Hematopoietic multipotent progenitor cell treated with erythropoietin and hydrocortisone succinate and interleukin-3 and kit ligand, for 8 days (in vitro differentiated cells): ENCODE measurements at regions not wholly inside any gene's neighbourhood (a gene's known extent, or its start where the extent isn't known, plus 50 kb on each side); places are given as distances from the start of the nearest gene placed in this dataset.

ENCODE experiments used
- DNase-seq: peaks from one replicate; pipeline ENCODE4 v3.0.0-alpha.2; 2015

DNA sequence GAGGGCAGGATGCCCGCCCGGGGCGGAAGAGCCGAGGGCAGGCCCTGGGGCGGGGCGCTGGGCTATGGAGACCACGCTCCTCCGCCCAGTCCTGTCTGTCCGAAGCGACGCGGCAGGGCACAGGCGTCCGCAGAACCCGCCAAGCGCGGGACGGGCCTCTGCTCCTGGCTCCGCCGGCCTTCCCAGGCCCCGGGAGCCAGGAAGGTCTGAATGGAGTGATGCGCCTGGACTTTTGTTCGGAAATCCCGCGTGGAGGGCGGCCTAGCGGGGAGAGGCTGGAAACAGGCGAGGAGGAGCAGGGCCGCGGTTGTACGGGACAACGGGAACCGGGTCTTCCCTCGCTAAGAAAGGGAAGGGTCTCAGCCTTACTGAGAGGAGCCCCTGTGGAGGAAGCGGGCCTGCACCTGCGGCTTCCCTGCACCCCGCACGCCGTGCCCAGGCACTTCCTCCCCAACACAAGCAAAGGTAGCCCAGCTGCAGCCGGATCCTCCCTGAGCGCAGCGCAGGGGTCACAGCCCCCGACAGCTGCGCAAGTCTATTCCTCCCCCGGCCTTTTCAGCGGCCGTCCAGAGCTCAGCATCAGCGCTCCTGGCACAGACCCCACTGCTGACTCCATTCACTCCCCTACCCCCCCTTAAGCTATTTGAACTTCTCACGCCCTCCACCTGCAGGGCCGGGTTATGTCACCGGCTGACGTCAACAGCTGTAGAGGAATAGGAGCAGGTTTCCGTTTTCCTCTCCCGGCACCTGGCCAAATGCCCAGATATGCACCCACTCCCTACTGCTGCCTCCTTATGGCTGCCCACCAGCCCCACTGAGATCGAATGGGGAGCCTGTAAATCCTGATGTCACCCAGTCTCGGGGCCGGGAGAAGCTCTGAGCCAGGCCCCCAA lies 143.2 kb upstream of the RET start:
- no peak for DNase-seq

DNA sequence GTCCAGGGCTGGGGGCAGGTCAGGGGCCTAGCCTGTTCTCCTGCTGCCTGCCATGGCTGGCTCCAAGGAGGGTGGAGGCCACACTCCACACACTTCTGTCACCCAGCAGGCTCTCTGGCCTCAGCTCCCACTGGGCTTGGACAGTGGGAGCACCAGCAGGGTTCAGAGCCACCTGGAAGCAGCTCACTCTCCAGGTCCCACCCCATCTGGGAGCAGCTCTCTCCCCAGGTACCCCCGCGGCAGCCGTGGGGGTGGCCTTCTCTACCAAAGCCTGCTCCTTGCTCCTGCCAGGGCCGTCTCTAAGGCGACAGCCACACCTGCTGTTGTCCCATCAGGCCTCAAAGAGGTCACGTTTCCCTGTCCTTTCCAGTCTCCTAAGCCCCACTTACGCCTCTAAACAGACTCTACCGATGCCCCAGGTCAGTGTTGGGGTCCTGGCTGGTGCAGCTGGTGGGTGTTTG lies 142.5 kb upstream of the RET start:
- no peak for DNase-seq

DNA sequence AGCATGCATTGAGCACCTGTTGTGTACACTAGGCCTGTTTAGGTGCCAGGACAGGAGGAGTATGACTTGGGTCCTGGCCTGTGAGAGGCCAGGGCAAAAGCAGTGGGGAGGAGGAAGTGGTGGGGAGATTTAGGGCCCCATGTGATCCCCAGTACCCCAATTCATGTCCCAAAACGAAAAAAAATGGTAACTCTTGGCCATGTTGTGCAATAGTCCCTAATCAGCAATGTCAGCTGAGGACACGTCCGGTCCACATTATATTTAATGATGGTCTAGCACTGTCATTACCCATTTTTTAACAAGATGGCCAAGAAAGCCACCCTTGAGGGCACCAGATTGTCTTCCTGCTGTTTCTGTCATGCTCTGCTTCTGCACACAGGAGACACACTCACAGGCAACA lies 142.0 kb upstream of the RET start:
- no peak for DNase-seq

DNA sequence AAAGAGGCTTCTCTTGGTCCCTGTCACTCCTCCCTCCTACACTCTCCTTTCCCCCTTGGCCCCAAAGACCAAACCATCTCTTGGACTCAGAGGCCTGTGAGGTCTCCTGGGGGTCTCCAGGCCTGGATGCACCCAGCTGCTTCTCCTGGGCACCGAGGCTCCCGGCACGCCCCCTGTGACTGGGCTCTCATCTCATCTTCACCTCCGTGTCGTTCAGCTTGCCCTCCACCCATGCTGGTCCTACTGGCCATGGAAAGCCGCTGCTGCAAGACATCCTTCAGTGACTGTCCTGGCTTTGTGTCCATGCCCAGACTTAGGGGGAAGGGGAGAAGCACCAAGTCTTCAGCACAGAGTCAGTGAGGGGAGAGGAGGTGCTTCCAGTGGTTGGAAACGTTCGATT lies 141.4 kb upstream of the RET start:
- no peak for DNase-seq

DNA sequence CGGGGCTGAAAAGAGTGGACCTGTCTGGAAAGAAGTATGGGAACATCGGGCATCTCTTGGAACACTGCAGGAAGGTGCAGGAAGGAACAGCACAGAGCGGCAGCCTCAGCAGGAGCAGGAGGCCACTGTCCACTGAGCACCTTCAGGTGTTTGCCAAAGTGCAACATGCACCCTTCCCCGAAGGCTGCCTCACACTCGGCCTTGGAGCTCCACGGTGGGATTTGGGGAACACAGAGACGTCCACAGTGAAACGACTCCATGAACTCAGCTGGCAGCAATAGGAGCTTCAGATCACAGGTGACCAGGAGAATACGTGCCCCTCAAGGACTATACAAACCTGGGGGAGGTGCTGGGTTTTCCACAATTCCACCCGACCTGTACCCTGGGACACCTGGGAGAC lies 140.3 kb upstream of the RET start:
- DNase-seq, result no peak

DNA sequence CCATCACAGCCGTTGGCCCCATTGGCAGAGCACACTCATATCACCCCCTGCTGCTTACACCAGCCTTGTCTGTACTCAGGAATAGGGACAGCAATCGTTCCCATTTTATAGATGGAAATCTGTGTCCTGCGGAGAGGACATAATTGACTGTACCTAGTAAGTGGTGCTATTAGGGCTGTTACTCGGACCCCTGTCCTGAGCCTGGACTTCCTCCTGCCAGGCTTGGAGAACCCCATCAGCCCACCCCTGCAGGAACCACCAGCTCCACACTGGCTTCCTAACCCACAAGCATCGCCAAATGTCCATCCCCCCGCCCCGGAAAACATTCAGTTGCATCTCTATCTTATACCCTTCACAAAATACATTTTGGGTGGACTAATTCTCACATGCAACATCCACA lies 139.8 kb upstream of the RET start:
- DNase-seq, result no peak

DNA sequence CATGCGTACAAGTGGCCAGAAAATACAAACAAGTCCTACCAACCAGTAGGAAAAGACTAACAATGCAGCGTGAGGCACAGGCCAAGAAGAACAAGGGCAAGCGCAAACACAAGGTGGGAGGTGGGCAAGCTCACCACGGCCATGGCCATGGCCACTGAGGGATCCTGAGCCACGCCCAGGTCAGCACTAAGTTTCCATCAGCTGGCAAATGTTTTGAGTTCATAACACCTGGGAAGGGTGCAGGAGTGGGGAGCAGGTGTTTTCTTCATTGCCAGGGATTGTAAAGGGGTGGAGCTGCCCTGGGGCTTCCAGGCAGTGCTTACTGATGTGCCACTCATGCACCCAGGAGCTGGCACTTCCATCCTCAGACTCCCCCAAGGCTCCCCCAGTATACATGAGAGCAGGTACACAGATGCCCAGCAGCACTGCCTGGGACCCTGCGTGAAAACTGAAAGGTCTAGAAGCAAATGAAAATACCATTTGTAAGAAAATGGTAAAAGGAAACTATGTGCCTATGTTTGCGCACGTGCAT lies 139.2 kb upstream of the RET start:
- DNase-seq, result no peak

DNA sequence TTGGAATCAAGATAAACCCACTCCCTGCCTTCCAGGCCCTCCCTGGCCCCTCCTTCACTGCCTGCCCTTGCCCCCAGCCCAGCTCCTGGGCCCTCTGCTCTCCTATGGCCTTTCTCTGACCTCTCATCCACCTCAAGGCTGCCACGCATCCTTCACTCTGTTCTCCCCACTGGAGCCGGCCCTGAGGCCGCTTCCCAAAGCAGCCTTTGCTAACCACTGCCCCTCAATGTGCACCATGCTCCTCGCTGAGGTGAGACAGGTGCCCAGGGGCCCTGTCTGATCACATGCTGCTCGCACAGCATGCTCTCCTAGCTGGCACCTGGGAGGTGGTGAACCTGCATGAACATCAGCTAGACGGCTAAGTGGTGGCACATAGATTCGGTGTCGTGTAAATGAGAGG lies 138.5 kb upstream of the RET start:
- no peak for DNase-seq

DNA sequence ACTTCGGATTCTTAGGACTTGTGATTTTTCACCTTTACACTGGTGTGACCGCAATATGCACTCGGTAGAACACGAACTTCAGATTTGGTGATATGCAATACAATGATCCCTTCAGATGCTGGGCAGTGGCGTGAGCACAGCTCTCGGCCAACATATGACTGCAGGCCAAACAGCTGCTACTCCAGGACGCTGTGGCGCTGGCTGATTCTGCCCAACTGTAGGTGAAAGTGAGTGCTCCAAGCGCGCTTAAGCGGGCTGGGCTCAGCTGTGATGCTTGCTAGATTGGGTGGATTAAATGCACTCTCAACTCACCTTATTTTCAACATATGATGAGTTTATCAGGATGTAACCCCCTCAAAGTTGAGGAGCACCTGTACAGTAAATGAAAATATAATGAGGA lies 137.6 kb upstream of the RET start:
- DNase-seq, result no peak

DNA sequence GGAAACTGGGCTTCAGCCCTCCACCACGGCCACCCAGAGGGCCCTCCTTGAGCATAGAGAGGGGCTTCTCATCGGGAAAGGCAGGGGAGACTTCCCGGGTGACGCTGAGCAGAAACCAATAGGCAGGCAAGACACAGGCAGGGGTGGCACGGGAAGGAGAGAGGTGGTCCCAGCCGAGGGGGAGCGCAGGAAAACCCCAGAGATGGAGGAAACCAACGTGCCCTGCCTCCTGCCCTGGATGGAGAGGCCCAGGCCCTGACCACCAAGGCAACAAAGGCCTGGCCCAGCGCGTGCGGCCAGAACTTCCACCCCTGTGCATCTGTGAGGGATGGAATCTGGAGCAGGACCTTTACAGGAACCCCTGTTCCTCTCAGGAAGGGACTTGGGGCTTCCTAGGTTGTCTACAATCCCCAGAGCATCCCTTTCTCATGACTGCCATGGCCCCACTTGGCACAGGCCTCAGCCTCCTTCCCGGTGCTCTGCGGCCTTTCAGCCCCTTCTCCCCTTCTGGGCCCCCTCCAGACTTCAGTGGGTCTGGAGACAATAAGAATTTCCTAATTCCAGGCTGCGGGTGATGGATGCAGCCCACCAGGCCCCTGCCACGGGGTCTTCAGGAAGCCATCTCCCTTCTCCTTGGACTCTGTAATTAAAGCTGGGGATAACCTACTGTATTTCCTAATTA lies 137.0 kb upstream of the RET start:
- no peak for DNase-seq

DNA sequence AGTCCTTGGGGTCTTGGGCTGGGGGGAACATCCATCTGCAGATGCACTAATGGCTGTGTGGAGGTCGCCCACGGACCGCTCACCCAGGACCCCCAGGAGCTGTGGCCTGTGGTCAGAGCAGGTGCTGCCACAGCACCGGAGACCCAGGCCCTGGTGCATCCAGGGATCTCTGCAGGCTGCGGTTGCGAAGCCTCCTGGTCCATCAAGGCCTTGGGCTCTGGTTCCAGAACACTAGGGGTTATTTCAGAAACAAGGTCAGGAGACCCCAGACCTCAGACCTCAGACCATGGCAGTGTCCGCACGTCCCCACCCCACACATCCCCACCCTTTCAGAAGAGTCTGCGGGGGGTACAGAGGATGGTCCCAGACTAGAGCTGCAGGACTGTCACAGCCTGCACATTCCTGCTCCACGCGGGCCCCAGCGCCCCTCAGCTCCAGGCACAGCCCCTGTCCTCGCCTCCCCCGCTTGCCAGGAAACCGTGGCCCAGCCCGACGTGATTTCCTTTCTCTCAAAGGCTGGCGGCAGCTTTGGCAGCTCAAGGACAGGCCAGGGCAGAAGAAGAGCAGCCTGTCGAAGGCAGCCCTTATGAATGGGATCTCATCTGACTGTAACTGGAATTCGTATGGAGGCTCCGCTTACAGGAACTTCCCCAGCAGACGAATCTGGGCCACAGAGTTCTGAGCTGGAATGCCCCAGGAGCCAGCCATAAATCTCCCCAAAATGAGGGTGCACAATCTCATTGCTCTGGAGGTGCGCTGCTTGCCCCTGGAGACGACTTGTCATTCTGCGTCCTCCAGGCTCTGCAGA lies 136.2 kb upstream of the RET start:
- no peak for DNase-seq

DNA sequence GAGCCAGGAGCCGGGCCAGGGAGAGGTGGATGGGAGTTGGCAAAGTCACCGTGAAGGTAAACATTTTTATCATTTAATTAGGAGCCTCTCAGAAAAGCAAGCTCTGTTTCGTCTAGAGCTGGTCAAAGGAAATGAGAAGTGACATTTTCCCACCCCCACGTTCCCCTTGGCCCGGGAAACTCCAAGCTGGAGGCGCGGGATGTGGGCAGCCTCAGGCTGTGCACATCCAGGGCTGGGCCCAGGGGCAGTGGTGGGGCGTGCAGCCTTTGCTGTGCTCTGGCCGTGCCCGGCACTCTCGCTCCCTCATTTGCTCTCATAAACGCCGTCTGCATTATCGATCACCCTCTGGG lies 135.6 kb upstream of the RET start:
- no peak for DNase-seq

DNA sequence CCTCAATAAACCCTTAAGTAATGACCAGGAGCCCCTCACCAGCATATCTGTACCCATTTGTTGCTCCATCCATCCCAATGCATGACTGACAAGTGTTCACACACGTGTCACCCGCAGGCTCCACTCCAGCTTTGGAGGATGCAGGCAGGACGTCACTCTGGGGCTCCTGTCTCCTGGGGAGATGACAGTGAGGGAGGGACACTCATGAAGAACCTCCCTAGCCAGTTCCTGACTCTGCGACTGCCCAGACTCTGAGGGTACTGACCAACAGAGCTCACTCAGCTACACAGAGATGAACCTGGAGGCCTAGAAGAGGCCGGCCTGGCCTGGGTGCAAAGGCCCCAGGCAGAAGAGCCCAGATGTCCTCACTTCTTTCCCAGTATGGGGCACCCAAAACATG lies 135.1 kb upstream of the RET start:
- no peak for DNase-seq

DNA sequence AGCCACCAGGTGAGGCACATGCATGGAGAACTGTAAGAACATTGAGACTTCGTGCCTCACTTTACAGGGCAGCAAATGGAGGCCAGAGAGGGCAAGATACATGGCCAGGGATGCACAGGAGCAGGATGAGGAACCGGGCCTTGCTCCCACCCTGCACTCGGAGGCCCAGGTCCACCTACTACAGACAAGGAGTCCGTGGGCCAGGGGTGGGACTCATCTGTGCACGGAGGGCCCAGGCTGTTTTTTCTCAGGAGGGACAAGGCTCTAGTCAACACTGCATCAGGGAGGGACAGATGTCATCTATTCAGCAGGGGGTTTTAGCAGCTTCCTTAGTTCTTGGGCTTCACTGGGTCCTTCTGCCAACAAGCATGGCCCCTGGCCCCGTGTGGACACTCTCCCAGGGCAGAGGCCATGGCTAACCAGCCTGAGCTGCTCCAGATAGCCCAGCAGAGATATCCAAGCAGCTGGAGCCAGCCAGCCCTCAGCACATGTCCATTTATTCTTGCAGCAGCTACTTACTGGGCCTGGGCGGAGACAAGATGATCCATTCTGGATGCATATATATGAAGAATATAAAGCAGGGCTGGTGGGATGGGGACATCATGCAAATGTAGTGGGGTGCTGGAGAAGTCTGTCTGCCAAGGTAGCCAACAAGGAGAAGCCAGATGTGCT lies 134.5 kb upstream of the RET start:
- DNase-seq, result no peak

DNA sequence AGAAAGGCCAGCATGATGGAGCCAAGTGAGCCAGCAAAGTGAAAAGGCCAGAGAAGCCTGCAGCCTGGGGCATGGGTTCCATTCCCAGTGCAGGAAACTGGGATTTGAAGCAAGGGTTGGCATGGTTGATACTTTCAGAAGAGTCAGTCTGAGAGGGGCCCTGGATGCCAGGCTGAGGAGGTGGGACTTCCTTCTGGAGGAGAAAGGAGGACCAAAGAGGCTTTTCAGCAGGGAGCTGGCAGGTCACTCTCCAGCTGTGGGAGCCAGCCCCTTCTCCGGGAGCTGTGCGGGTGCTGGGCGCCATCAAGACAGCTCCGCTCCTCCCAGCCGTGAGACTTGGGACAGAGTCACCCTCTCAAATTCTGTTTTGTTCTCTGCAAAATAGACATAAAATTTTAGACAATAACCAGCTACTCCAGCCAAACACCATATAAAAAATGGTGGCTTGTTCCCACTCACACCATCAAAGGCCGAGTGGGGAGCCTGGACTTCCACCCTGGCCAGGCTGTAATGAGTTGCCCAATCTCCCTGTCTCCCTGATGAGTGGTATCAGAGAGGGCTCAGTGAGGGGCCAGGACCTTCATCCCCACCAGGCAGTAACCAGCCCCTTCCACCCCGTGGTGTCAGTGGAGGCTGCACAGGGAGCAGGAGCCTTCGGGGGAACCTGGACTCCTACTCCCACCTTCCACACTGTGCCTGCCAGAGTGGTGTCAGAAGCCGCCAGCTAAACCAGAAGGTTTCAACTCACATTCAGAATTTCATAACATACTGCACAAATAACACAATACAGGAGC lies 133.6 kb upstream of the RET start:
- no peak for DNase-seq

DNA sequence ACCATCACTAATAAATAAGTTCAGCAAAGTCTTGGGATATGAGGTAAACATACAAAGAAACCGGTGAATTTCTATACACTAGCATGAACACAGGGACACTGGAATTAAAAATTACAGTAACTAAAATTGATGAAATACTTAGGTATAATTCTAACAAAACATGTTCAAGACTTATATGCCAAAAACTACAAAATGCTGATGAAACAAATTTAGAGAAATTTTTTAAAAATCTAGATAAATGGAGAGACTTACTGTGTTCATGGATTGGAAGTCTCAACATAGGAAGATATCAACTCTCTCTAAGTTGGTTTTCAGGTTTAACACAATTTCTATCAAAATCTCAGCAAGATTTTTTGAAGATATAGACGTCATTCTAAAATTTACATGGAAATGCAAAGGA lies 128.8 kb upstream of the RET start:
- DNase-seq, result no peak

DNA sequence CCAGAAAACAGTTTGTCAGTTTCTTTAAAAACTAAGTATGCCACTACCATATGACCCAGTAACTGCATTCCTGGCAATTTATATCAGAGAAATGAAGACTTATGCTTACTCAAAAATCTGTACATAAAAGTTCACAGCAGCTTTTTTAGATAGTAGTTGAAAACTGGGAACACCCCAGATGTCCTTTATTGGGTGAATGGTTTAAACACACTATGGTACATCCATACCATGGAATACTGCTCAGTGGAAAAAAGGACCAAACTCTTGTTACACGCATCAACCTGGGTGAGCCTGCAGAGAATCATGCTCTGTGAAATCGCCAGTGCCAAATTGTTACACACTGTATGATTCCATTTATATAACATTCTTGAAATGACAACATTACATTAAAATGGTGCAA lies 127.6 kb upstream of the RET start:
- no peak for DNase-seq

DNA sequence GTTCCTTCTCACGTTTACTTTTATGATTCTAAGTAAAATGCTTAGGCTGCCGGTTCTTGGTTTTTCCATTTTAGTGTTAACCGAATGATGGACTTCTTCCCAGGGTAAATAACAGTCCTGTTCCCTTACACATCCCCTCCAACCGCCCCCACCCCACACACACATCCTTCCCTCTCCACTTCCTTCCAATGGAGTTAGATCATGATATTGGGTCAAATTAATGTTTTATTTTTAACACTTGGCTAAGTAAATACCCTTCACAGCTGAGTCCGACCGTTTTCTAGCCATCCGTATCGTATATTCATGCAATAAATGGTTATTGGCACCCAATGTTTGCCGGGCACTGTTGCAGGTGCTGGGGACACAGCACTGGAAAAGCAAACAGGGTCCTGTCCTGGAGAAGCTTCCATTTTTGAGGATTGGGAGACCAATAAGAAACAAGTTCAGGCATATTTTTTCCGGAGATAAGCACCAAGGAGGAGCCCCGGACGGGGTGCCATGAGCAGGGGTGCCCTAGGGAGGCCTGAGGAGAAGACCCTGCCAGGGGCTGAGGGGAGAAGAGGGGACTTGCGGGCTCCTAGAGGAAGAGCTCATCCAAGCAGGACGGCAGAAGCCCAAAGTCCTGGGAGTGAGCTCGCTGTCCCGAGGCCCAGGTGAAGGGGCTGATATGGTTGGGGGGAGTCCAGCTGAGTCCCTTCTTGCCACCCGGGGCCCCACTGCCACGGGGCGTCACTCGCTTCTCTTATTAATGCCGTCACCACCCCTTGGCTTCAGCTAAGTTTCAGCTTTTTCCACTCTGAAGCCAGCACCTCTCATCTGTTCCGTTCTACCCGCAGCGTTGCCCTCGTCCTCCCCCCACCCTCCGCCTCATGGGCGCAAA lies 126.0 kb upstream of the RET start:
- DNase-seq, result no peak

DNA sequence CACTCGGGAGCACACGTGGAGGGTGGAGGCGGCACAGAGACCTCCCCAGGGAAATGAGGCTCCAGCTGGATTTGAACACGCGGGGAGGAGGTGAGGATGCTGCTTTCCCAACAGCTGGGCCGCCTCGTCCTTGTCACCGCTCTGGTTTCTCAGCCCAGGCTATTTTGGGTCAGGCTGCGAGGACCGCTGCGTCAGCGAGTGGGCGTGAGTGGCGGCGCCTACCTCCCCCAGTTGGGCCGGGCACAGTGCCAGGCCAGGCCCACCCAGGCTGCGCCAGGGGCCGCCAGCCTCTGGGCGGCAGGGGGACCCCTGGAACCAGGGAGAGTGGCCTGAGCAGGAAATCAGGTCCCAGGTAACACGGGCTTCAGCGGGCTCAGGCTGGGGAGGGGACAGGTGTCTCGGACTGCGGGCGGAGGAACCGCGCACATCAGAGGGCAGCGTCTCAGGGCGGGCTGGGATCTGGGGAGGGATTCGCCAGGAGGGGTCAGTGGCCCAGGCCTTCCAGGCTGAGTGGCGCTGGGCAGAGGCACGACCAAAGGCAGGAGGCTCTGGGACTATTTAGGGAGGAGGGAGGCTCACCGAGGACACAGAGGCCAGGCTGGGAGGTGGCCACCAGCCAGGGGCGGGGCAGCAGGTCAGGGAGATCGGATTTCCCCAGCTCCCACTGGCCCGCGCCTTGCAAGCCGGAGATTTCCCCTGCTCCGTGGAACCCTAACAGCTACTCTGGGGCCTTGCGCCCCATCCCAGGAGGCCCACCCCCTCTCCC lies 125.2 kb upstream of the RET start:
- DNase-seq, result no peak

DNA sequence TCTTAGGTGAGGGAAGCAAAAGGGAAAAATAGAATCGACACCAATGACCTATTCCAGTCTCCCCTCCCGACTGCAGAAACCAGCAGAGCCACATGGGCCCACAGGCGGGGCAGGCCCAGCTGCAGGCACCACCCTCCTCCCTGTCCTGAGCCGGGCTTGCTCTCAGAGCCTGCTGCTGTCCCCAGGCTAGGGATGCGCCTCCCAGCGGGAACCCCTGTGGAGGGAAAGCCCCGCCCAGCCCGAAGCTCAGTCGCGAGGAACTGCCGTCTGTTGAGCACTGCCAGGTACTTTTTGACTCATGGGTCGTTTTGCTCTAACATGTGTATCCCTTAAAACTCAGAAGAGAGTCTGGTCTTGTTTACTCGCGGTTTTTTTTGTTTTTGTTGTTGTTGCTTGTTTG lies 124.5 kb upstream of the RET start:
- DNase-seq, result no peak
